Medulla oblongata (tissue), 1 donor: ENCODE measurements at regions not wholly inside any gene's neighbourhood (a gene's known extent, or its start where the extent isn't known, plus 50 kb on each side); places are given as distances from the start of the nearest gene placed in this dataset.
A peak's percentile ranks its signal among the peaks of the same experiment; 100 is the strongest.

Experiments used
- DNase-seq: peaks from one replicate; pipeline ENCODE4 v3.0.0-alpha.2; 2015; ENCODE audit errors: extremely low spot score

DNA sequence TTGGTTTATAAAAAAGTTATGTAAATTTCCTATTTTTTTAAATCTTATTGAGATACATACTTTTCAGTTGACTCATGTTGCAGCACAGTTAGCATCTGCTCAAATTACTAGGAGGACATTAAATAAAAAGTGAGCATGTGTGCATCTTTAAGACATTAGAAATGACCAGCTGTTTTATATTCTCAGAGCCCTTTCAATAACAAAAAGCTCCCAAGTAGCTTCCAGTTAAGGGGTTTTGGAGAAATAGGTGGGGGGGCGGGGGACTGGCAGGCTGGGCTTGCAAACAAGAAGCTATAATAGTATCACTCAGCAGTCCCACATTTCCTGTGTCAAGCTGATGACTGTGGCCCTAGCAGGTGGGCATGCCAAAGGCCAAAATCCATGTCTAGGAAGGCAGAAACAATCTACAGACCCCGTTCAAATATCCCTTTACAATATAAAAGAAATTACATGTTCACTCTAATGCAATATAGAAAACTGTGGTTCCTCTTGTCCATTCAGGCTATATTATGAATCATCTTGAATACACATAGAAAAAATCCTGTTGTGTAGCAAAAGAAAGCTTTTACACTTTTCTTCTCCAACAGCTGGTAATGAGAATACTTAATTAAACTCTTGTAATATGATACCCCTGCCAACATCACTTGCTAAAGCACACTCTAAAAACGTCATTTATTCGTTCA, 1713.2 kb upstream of the SLC10A2 start:
- no peak for DNase-seq

DNA sequence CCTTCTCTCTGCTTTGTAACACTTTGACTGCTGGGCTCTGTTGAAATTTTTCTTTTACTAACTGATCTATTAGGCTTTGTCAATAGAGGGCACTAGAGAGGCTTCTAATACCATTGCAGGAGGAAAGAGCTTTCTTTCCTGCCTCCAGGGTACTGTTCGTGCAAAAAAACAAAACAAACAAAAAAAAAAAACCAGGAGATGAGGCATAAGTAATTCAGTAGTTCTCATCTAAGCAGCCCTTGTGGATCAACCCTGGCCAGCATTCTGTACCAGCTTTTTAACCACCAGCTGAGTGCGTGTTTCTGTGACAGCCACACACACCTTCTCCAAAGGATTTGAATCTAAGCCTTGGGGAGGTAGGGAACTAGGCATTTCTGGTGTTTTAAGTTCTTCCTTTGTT, 1707.6 kb upstream of the SLC10A2 start:
- peak; percentile 22 for DNase-seq

DNA sequence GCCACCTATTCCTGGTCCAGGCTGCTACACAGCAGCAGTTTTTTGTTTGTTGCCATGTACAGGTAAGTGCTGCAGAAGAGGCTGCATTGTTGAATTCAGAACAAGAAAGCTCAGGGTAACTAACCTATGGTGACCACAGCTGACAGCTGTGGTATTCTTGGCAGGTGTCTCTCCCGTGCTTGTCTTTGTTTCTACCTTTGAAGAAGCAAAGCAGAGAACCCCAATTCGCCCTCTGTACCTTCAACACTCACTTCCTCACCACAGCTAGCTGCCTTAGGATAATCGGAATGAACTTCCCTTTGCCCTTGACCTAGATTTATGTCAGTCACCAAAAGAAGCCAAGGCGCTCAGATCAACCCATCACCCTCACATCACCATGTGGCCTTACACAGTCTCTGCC, 1703.3 kb upstream of the SLC10A2 start:
- no peak for DNase-seq

DNA sequence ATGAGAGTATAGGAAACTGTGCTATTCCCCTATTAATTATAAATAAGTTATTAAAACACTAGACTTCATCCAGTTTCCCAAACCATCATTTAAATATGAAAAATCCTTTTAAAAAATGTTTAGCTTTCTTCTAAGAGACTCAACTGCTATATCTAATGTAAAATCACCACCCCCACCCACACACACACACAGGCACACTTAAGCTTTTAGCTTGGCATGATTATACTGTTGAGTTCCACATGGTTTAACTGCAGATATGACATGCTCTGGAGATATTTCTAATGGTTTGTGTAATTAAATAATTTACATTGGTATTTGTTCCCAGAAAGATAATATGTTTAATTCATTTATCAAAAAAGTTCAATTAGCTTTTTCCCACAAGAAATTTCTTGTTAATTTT, 1700.1 kb upstream of the SLC10A2 start:
- DNase-seq, result no peak

DNA sequence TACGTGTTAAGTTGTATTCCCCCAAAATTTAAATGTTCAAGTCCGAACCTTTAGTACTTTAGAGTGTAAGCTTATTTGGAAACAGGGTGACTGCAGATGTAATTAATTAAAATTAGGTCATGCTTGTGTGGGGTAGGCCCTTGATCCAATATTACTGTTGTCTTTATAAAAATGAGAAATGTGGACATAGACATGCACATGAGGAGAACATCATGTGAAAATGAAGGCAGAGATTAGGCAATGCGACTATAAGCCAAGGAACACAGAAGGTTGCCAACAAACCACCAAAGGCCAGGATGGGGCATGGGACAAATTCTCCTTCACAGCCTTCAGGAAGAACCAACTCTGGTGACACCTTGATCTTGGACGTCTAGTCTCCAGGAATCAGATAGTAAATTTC, 1698.4 kb upstream of the SLC10A2 start:
- no peak for DNase-seq

DNA sequence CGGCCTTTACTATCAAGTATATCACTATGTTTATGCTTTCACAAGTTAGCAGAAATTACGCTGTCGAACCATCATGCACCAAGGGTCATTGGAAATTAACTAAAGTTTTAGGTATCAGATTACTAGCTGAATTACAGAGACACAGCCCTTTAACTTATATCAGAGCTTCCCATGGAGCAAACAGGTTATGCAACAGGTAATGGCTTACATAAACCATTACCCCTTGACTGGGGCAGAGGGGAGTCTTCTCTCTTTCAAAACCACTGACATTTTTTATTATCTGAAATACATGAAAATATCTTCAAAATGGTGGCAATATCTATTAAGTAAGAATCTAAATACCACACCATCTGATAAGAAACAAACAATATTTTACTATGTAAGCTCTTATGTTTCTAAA, 1692.9 kb upstream of the SLC10A2 start:
- DNase-seq, result no peak

DNA sequence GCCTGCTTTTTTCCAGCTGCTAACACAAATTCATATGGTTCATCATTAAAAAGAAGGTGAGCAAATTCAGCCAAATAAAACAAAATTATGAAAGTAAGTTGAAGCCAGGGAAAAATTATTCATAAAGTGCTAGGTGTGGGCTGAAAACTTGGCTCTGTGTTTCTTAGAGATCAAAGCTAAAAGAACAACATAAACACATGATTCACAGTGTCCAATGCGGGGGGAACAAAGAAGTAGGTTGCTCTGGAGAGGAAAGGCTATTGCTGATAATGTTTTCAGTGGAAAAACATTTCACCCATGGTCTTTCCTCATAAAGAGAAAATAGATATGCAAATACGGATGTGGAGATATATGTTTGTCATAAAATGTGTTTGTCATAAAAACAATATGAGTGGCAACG, 1691.5 kb upstream of the SLC10A2 start:
- no peak for DNase-seq

DNA sequence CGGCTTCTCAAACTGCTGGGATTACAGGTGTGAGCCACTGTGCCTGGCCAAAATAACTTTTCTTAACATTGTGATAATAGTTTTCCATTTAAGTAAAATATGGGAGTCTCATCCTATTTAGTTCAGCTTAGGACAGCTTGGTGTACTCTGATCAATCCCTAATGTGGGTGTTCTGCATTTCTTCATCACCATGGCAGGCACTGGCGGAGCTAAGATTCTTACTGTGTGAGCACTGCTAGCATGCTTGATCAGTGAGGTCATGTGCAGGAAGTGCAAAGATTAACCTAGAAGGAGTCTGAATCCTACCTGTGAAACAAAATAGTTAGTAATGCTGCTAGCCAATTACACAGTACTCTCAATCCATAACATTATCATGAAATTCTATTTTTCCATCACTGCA, 1684.2 kb upstream of the SLC10A2 start:
- no peak for DNase-seq

DNA sequence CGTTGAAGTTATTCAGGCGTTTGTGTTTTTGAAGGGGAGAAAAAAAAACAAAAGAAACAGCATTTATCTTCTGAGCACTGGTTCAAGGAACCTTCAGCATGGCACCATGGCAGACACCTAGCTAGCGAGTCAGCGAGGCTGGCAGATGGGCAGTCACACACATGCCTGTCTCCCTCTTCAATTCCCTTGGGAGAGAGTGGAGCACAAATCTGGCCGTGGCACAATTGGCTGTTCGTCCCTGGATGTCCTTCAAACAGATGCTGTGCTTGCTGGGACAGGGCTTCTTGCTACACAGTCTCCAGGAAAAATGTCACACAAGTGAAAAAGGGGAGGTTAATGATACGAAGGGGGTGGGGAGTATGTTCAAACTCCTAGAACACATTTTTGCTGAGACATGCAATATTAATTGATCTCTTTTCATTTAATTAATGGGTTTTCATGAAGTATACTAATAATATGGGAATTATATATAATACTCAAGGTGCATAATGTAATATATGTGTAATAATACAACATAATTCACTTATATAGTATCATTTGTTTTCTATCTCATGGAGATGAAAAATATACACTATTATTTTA, 1674.5 kb upstream of the SLC10A2 start:
- no peak for DNase-seq

DNA sequence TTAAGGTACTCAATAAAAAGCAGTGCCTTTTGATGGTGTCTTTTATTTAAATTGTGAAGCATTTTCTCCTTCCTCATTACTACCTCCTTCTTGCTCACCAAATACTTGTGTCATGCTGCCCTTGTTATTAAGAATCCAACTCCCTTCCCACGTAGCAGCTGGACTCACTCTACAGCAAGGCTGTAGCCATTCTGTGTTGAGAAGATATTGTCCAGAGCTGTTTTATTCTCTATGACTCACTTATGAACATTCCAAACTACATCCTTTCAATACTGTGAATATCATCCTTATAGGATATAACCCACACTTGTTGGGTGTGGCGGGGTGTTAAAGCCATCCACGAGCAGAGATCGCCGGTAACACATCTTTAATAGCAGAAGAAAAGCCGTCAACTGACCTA, 1671.5 kb upstream of the SLC10A2 start:
- no peak for DNase-seq

DNA sequence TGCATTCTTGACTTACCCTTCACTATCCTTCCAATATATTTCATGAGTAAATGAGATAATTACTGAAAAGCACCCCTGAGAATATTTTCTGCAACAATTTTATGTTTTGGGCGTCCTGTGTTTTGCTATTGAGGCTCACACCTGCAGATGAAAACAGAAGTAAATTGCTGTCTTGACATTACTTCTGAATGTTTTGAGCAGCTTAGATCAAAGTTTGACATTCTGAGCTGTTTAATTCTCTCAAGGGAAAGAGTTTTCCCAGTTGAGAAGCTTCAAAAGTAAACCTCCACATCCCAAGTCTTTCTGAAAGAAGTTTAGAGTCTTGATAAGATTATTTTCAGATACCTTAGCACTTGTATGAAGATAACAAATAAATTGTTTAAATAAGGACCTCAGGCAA, 1667.2 kb upstream of the SLC10A2 start:
- DNase-seq, result no peak

DNA sequence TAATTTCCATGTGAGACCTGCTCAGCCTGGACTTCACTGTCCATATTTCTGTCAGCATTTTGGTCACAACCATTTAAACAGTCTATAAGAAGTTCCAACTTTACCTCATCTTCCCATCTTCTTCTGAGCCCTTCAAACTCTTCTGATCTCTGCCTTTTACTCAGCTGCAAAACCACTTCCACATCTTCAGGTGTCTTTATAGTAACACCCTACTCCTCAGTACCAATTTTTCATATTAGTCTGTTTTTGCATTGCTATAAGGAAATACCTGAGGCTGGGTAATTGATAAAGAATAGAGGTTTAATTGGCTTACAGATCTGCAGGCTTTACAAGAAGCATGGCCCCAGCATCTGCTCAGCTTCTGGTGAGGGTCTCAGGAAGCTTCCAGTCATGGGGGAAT, 1648.9 kb upstream of the SLC10A2 start:
- no peak for DNase-seq

DNA sequence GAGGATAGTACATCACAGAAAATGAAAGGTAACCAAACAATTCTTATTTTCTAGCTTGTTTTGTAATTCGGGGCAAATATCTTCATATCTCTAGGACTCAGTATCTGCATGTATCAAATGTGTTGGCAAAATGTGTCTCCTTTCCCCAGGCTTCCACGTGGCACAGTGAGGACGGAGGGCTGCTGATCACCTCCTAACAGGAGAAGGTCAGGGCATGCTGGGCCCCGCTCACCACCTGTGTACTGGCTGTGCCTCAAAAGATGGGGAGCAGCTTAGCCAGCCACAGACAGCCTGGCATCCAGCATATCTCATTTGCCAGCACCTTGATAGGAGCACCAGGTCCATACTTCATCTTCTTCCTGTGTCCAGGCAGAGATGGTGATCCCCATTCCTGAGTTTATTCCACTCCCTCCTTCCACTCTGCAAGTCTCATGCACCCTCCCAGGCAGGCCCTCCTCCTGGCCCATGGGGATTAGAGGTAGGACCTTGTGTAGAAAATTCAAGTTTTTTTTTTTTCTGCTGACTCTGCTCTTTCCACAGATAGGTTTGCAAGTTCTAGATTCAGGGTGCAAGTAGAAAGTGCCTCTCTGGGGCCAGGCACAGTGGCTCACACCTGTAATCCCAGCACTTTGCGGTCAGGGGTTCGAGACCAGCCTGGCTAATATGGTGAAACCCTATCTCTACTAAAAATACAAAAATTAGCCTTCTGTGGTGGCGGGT, 1639.0 kb upstream of the SLC10A2 start:
- no peak for DNase-seq

DNA sequence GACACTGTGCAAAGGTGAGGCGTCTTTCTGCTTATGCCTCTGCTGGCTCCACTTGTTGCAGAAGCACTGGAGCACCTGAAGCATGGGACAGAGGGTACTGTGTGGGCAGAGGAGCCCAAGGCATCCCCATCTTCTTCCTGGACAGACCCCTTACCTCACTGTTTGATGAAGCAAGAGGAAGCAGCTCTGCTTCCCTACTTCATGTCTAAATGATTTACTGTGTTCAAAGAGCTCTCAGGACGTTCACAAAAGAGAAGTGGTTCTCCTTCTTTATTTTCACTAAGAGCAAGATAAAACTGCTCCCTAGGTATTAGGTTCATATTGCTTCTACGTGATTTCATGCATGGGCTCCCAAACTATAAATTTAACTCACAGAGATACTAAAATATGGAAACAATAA, 1635.4 kb upstream of the SLC10A2 start:
- no peak for DNase-seq

DNA sequence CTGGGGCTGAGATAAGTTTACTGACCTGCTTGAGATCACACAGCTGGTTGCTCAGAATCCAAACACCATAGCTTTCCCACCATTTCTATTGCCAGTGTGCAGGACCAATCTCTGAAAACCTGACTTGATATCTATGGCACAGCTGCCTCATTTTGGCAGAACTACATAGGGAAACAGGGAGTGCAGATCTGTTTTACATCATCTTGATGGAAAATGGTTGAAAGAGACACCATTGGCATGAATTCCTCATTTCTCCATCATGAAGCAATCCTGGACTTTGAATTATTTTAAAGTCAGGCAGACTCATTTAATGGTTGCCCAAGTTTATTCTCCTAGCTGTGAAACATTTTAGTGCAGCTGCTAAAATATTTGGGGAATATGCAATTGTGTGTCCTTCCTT, 1628.2 kb upstream of the SLC10A2 start:
- no peak for DNase-seq

DNA sequence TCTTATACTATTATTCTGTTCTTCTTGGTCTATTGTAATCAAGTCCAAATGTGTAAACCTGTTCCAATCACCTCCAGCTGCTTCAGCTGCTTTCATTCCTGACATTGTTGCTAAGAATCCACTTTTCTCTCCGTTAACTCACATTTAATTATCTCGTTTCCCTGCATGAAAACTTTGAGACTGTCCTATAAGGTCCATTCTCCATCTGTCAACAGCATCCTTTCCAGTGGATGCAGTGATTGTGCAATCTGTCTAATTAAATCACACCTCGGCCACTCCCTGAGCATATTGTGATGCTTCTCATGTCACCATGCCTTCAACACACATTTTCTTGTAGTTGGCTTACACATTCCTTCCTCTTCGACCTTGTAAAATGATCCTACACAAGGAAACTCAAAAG, 1626.9 kb upstream of the SLC10A2 start:
- DNase-seq, result no peak

DNA sequence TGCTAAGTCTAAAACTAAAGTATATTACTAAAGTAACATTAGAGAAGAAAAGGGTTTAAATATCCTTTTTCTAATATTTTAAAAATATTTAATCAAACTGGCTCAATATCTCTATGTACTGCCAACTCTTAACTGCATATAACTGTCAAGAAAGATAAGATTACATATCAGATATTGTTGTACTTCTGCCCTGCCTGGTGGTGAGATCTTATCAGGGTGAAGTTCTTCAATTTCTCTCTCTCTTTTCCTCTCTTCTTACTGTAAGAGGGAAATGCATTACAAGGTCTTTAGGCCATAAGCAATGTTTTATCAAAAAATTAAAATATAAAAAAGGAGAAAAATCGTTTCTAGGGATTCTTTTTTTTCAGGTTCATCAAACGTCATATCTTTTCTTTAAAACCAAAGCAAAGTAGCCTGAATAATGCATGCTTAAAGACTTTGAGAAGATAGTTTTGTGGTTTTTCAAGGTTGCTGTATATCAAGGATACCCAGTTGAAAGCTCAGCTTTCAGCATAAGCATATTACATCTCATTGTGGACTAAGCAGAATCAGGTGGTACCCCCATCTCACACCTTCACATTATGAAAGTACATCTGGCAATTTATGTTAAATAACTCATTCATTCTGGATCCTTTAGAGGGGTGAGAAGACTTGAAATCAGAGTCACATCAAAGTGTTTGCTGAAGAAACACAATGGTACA, 1625.7 kb upstream of the SLC10A2 start:
- no peak for DNase-seq

DNA sequence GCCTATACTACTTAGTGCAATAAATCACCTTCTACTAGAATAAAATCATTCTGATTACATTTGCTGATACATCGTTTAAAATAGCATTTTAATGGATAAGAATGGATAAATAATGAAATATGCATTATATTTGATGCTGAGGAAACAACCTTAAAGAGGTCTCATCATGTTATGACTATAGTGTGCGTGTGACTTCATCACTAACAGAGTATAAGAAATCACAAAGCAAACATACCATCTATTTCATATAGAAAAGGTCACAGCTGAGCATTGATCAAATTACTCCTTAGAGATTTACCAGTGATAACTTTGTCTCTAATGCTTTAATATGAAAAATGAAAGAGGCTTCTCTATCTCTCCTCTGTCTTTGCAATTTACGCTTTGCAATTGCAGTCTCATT, 1620.3 kb upstream of the SLC10A2 start:
- DNase-seq, result no peak

DNA sequence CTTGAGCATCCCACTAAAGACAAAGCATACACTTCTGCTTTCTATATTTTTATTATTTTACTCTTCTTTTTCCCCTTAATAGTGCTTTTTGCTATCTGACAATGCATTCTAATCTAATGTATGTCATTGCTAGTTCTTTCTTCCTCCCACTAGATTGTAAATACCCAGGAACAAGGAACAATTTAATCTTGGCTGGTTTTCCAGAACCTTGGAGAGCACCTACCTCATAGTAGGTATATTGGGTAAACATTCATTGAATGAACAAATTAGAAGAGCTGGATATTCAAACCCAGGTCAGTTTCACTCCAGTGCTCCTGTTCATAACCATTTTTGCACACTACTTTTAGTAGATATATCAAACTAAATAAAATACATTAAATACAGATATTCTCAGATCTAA, 1617.6 kb upstream of the SLC10A2 start:
- no peak for DNase-seq

DNA sequence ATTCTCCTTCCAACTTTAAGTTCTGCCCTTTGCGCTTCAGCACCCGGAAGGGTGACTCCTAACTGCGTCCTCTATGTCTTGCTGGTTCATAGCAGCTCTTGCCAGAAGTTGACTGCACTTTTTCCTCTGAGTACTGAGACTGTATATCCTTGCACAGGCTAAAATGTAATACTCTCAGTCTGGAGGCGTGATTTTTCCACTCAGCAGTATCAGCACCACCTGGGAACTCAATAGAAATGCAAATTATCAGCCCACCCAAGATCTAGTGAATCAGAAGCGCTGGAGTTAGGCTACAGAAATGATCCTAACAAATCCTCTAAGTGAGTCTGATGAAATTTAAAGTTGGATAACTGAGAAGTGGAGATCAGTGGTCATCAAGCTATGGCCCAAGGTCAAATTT, 1611.9 kb upstream of the SLC10A2 start:
- DNase-seq, result no peak

DNA sequence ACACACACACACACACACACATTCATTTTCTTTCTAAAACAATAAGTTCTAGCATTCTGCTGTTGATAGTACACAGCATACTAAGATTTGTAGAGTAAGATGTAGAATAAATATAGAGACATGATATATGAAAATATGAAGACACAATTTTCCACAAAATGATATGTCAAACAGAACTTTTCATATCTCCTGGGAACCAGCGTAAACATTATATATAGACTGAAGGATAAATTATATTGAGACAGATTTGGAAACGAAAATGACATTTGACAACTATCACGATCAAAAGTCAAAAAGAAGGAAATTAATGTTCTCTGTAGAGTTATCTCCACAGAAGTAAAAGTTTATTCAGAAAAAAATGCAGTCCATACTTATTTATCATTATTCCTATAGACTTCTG, 1605.7 kb upstream of the SLC10A2 start:
- DNase-seq, result no peak

DNA sequence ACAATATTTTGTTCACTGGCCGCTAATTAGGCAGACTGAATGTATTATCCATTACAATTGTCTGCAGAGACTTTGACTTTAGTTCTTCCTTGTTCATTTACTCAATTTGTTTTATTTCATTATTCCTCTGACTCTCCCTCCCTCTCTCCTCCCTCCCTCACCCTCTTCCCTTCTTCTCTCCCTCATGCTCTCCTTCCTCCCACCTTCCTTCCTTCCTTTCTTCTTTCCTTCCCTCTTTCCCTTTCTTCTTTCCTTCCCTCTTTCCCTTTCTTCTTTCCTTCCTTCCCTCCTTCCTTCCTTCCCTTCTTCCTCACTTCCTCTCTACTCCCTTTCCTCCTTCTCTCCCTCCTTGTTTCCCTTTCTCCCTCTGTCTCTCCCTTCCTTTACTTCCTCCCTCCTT, 1591.0 kb upstream of the SLC10A2 start:
- no peak for DNase-seq

DNA sequence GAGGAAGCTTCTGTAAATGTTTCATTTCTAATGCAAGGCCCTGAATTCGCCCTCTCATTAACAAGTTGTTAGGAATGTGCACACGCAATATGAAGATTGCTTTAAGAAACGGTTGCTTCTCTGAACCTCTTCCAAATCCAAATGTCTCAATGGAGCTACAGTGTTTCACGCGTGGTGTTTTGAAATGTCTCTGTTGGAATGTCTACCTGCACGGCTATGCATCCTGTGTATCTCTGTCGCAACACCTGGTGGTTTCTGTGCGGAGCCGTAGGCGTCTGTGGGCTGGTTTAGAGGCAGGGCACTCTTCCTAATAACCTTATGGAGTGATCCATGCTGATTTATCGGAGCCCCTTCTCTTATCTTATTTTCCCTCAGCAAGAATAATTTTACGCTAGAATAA, 1584.2 kb upstream of the SLC10A2 start:
- no peak for DNase-seq
